NCI-H128 (cell line): ENCODE measurements at regions not wholly inside any gene's neighbourhood (a gene's known extent, or its start where the extent isn't known, plus 50 kb on each side); places are given as distances from the start of the nearest gene placed in this dataset.

Source experiments
- DNase-seq: peaks from one replicate; lab custom pipeline; 2025; ENCODE audit not compliant: unreplicated experiment; lab: John Stamatoyannopoulos, UW

GRCh38 chr11:36870361-36870760 is 272.3 kb upstream of the RAG2 start:
- DNase-seq = no peak

- no peak for DNase-seq
Observed at GRCh38 chr11:36868380-36868779, 270.3 kb upstream of the RAG2 start.

- DNase-seq = no peak
Observed at GRCh38 chr11:36865846-36866245, 267.8 kb upstream of the RAG2 start.

DNA sequence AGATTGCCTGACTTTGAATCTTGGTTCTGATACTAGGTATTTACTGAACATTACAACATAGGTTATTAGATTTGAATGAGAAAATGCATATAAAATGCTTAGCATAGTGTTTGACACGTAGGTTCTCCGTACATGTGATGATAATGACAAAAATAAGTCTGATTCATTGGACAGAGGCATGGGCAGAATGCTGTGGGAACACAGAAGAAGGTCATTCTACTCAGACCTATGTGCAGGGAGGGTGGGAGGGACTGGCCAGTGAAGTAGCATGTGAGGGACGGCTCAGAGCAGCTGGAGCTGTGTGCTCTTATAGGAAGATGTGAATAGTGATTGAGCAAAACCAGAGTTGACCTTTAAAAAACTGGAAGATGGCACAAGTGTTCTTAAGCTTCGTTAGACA is 256.8 kb upstream of the RAG2 start:
- no peak for DNase-seq

GRCh38 chr11:36848660-36849059 is 250.6 kb upstream of the RAG2 start:
- DNase-seq = no peak

- no peak for DNase-seq
Observed at GRCh38 chr11:36840378-36840777, 242.3 kb upstream of the RAG2 start.

DNA sequence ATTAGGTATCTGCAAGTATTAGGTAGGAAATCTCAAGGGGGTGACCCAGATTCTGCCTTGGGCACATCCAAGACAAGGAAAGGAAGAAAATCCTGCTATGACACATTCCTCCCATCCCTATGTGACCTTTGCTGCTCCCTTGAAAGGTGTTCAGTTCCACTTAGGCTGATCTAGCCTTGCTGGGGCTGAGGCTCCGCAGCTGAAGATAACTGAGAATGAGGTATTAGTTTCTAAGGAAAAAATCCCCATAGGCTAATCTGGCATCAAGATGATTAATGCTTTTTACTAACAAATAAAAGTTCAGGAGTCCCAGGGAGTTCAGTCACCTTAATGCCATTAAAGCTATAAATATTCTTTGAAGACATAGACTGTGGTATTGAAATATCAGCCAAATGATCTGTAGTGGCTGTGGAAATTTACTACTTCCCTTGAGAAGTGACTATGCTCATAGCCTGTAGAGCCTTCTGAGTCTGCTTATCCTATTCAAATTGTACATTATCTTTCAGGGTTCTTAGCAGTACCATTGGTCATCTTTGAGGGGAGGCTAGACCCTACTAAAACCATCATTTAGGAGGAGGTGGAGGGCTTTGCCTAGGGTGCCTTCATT is 239.9 kb upstream of the RAG2 start:
- DNase-seq = no peak

DNA sequence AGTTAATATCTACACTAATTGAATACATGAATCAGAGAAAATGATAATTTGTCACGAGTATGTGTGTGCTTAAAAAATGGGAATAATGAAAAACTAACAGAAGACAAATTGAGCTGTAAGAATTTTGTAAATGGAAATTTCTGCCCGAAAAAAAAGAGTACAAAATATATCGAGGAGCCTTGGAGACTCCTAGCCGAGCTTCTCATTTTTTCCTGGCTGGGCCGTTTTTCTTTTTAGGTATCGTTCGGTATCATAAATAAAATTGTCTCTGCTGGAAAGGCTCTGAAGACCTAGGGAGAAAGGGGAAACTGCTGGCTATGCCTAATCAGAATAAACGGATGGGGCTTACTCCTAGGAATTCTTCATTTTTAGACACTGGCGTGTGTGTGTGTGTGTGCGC is 227.2 kb upstream of the RAG2 start:
- no peak for DNase-seq

GRCh38 chr11:36824349-36824748 is 226.3 kb upstream of the RAG2 start:
- no peak for DNase-seq

- DNase-seq = no peak
Observed at GRCh38 chr11:36822829-36823228, 224.8 kb upstream of the RAG2 start.

- no peak for DNase-seq
Observed at GRCh38 chr11:36818410-36818809, 220.4 kb upstream of the RAG2 start.

DNA sequence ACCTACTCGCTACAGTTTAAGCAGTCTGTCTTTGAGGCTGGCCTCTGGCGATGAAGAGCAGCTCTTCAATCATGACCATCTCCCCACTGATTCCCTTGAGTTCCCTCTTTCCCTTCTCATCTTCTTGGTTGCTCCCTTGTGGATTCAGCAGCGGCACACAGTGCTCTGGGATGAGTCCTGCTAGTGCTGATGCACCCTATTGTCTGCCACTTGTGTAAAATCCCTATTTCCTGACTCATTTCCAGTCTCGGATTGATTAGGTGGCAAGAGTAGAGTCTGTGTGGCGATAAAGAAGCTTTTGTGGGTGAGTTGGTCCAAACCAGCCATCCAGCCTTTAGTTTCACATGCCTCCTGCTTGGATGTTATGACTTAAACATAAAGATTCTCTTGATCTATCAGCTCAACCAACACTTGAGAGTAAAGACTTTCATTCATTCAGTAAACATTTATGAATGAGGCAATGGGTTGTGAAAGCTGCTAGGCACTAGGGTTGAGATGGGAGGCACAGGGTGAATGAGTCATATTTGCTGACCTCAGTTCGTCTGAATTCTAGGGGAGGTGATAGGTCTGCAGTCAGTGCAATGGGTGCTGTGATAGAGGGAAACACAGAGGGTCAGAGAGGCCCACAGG is 219.4 kb upstream of the RAG2 start:
- DNase-seq = no peak

GRCh38 chr11:36809303-36809702 is 211.3 kb upstream of the RAG2 start:
- DNase-seq = no peak

DNA sequence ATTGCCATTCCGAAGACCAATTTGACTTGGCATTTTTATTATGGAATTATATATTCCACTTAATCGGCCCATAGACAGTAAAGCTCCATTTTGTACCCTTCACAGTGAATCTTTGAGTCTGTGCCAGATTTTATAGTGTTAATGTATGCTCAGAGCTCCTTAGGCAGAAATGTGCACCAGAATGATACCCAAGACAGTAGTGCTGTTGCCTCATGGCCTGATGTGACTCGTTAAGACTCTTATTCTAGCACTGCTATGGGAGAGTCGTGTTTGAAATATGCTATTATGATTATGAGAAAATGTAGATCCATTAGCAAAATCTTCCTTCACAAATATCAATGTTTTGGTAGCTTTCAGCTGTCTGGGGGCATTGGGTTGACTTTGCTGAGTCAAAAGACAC is 209.8 kb upstream of the RAG2 start:
- DNase-seq = no peak

DNA sequence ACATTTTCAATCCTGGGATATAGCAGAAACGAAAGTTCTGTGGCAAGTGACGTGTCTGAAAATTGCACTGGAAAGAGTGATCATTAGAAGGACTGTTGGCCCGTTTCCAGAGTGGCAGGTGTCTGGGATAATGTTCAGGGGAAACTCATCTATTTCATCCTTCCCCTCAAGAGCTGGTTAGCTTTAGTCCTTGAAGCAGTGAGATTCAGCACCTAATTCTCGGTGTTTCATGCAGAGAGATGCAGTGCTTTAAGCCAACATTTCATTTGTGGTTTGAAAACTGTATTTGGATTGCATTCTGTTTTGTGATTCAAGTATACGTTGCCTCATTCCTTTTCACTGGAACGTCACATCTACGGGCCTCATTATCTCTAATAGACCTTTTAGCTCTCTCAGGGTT is 205.0 kb upstream of the RAG2 start:
- no peak for DNase-seq

GRCh38 chr11:36792996-36793914 is 195.2 kb upstream of the RAG2 start:
- DNase-seq = no peak

- no peak for DNase-seq
Observed at GRCh38 chr11:36791957-36792356, 193.9 kb upstream of the RAG2 start.

- no peak for DNase-seq
Observed at GRCh38 chr11:36790526-36790925, 192.5 kb upstream of the RAG2 start.

- DNase-seq = no peak
Observed at GRCh38 chr11:36783808-36784207, 185.8 kb upstream of the RAG2 start.

DNA sequence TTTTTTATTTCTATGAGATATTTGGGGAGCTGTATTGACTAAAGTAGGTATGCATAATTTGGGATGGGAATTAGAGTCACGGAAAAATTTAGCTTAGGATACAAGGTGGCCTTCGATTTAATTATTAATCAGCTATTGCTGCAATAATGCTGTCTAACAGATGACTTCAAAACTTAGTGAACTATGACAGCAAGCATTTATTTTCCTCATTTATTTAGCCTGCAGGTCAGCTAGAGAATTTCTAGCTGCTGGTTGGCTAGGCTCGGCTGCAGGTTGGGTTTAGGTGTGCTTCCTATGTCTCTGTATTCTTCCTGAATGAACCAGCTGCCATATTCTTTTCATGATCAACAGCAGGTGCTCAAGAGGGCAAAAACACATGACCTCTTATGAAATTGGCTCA is 181.8 kb upstream of the RAG2 start:
- no peak for DNase-seq

DNA sequence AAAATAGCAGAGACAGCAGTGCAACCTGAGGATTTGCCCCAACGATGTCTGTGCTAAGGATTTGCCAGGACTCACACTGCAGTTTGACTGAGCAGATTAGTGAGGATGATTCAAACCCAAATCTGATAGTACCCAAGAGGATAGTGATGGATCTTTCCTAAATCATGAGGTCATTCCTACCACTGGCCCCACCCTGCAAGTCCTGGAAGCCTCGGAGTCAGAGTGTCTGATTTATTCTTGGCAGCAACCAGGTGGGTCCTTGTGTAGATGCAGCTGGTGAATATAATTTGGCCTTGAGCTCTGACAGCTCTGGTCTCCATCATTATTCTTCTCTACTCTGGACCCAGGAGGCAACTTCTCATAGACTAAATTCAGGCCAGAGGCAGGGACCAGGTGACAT is 179.3 kb upstream of the RAG2 start:
- DNase-seq = no peak

- no peak for DNase-seq
Observed at GRCh38 chr11:36775756-36776155, 177.7 kb upstream of the RAG2 start.
